ENCODE measurements at regions not wholly inside any gene's neighbourhood (a gene's known extent, or its start where the extent isn't known, plus 50 kb on each side); places are given as distances from the start of the nearest gene placed in this dataset.

DNA sequence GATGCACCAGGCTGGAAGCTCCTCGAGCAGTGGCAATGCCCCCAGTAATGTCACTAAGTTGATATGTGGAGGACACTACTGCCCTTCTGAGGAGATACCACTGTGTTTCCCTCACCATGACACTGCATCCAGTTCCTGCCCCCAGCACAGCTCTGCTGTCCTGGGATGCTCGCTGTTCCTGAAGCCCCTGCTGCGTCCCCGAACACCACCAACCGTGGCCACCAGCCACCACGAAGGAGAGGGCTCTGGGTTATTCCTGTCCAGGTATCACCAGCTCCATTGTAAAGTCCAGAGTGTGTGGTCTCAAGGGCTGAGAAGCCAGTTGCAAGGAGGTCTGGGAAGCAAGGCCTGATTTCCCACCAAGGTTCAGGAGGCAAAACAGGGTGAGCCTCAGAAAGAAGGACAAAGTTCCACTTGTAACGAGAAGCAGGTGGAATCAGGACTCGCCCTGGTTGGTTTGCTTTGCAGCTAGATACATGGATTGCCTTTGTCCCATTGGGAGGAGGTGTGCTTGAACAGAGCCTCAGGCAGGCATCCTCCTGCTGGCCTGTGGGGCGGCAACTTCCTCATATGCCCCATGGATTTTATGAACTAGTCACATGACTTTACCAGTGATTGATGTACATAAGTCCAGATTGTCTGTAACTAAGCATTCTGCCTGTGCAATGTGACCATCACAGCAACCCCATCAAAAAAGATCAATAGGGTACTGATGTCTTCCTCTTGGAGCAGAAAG, 427.0 kb upstream of the VSTM2A start:
- TF ChIP-seq CTCF (IDR thresholded peaks at IDR 0.05): no peak
- TF ChIP-seq POLR2A (IDR thresholded peaks at IDR 0.05): no peak
- TF ChIP-seq EP300 (IDR thresholded peaks at IDR 0.05): no peak
